ENCODE measurements at regions not wholly inside any gene's neighbourhood (a gene's known extent, or its start where the extent isn't known, plus 50 kb on each side); places are given as distances from the start of the nearest gene placed in this dataset.

- H3K36me3 Mint-ChIP-seq (ENCODE audit: insufficient read depth, unreplicated experiment): no peaks in the 10 kb centered on the region
- no peak for DNase-seq
- no peak for TF ChIP-seq CTCF (IDR thresholded peaks at IDR 0.05; ENCODE audit: insufficient read depth in 1 of 2, low read depth in 1 of 2, low read length in 1 of 2, severe bottlenecking in 1 of 2, unreplicated experiment in 1 of 2)
- H3K4me1 Mint-ChIP-seq (ENCODE audit: low read depth, unreplicated experiment): no peaks in the 10 kb centered on the region
- ChIA-PET POLR2A (no interaction called here), CTCF (interaction anchor here (0.6 kb wide), 1 partner anchor 804 kb away, joined by 4 read pairs; no protein-coding TSS in a partner anchor)
- intact Hi-C loops (cut with micrococcal nuclease; ENCODE audit: unreplicated experiment): no loop called here
- no peak overlapping the region for H3K4me3 ChIP-seq (ENCODE audit: low read depth, low read length)
- no peak overlapping the region for H3K27ac Mint-ChIP-seq (ENCODE audit: unreplicated experiment)
- H3K9me3 ChIP-seq: no peaks in the 10 kb centered on the region
- H3K27me3 Mint-ChIP-seq (ENCODE audit: insufficient read depth, unreplicated experiment): peaks cover 26% of the 10 kb centered on the region
- 0 out of 2 replicates have a peak, but pooled peaks cover under 1% of the 10 kb centered on the region for H3K27me3 ChIP-seq (replicated peaks; ENCODE audit: control insufficient read depth, insufficient read depth, low read length)
- no peaks in the 10 kb centered on the region for H3K4me1 ChIP-seq
- H3K4me3 Mint-ChIP-seq (ENCODE audit: unreplicated experiment): no peak overlapping the region
- peaks cover 4% of the 10 kb centered on the region for H3K9me3 Mint-ChIP-seq (ENCODE audit: unreplicated experiment)
- BruUV-seq (replicated peaks): no TSS peak
- H3K36me3 ChIP-seq (ENCODE audit: control insufficient read depth, insufficient read depth, low read length): no peaks in the 10 kb centered on the region
These were observed 220.2 kb upstream of the SNX19 start for GRCh38 chr11:131136486-131136885.

- no peak overlapping the region for H3K4me3 ChIP-seq (ENCODE audit: low read depth, low read length)
- BruUV-seq (replicated peaks): no TSS peak
- no peaks in the 10 kb centered on the region for H3K4me1 Mint-ChIP-seq (ENCODE audit: low read depth, unreplicated experiment)
- no peak overlapping the region for H3K4me3 Mint-ChIP-seq (ENCODE audit: unreplicated experiment)
- H3K9me3 Mint-ChIP-seq (ENCODE audit: unreplicated experiment): no peaks in the 10 kb centered on the region
- peaks cover 23% of the 10 kb centered on the region for H3K27me3 Mint-ChIP-seq (ENCODE audit: insufficient read depth, unreplicated experiment)
- no peaks in the 10 kb centered on the region for H3K9me3 ChIP-seq
- H3K27me3 ChIP-seq (replicated peaks; ENCODE audit: control insufficient read depth, insufficient read depth, low read length): no peaks in the 10 kb centered on the region
- intact Hi-C loops (cut with micrococcal nuclease; ENCODE audit: unreplicated experiment): no loop called here
- no peaks in the 10 kb centered on the region for H3K36me3 ChIP-seq (ENCODE audit: control insufficient read depth, insufficient read depth, low read length)
- H3K36me3 Mint-ChIP-seq (ENCODE audit: insufficient read depth, unreplicated experiment): no peaks in the 10 kb centered on the region
- H3K4me1 ChIP-seq: no peaks in the 10 kb centered on the region
- H3K27ac Mint-ChIP-seq (ENCODE audit: unreplicated experiment): no peak overlapping the region
- no peak for DNase-seq
- TF ChIP-seq CTCF (IDR thresholded peaks at IDR 0.05; ENCODE audit: insufficient read depth in 1 of 2, low read depth in 1 of 2, low read length in 1 of 2, severe bottlenecking in 1 of 2, unreplicated experiment in 1 of 2): no peak
- ChIA-PET POLR2A (no interaction called here), CTCF (no interaction called here)
These were observed 220.8 kb upstream of the SNX19 start for GRCh38 chr11:131137046-131137445.

GRCh38 chr11:131138731-131139130, 222.5 kb upstream of the SNX19 start:
- Histone ChIP-seq H3K36me3 (ENCODE audit: control insufficient read depth, insufficient read depth, low read length) (no peaks in the 10 kb centered on the region), H3K9me3 (no peaks in the 10 kb centered on the region), H3K4me3 (ENCODE audit: low read depth, low read length) (no peak overlapping the region), H3K4me1 (no peaks in the 10 kb centered on the region), H3K27me3 (replicated peaks; ENCODE audit: control insufficient read depth, insufficient read depth, low read length) (no peaks in the 10 kb centered on the region)
- DNase-seq: no peak
- CTCF ChIA-PET: interaction anchor here (1.0 kb wide), 1 partner anchor 74 kb away, joined by 3 read pairs; no protein-coding TSS in a partner anchor
- intact Hi-C loops (cut with micrococcal nuclease; ENCODE audit: unreplicated experiment): no loop called here
- TF ChIP-seq CTCF (IDR thresholded peaks at IDR 0.05; ENCODE audit: insufficient read depth in 1 of 2, low read depth in 1 of 2, low read length in 1 of 2, severe bottlenecking in 1 of 2, unreplicated experiment in 1 of 2): no peak
- BruUV-seq (replicated peaks): no TSS peak
- H3K9me3 Mint-ChIP-seq (ENCODE audit: unreplicated experiment): no peaks in the 10 kb centered on the region
- no peaks in the 10 kb centered on the region for H3K4me1 Mint-ChIP-seq (ENCODE audit: low read depth, unreplicated experiment)
- peaks cover 12% of the 10 kb centered on the region for H3K27me3 Mint-ChIP-seq (ENCODE audit: insufficient read depth, unreplicated experiment)
- no peaks in the 10 kb centered on the region for H3K36me3 Mint-ChIP-seq (ENCODE audit: insufficient read depth, unreplicated experiment)
- no peak overlapping the region for H3K27ac Mint-ChIP-seq (ENCODE audit: unreplicated experiment)
- no peak overlapping the region for H3K4me3 Mint-ChIP-seq (ENCODE audit: unreplicated experiment)
- POLR2A ChIA-PET: no interaction called here
